SKM-1 treated with dmso at 0.1 percent for 144 hours (cell line): ENCODE measurements at regions not wholly inside any gene's neighbourhood (a gene's known extent, or its start where the extent isn't known, plus 50 kb on each side); places are given as distances from the start of the nearest gene placed in this dataset.

Experiments used
- DNase-seq: peaks from one replicate; lab custom pipeline; 2025; ENCODE audit not compliant: unreplicated experiment; lab: John Stamatoyannopoulos, UW

GRCh38 chr12:65651060-65651459, 173.2 kb upstream of the HMGA2 start:
- DNase-seq, result no peak

GRCh38 chr12:65653321-65653720, 171.0 kb upstream of the HMGA2 start:
- no peak for DNase-seq

DNA sequence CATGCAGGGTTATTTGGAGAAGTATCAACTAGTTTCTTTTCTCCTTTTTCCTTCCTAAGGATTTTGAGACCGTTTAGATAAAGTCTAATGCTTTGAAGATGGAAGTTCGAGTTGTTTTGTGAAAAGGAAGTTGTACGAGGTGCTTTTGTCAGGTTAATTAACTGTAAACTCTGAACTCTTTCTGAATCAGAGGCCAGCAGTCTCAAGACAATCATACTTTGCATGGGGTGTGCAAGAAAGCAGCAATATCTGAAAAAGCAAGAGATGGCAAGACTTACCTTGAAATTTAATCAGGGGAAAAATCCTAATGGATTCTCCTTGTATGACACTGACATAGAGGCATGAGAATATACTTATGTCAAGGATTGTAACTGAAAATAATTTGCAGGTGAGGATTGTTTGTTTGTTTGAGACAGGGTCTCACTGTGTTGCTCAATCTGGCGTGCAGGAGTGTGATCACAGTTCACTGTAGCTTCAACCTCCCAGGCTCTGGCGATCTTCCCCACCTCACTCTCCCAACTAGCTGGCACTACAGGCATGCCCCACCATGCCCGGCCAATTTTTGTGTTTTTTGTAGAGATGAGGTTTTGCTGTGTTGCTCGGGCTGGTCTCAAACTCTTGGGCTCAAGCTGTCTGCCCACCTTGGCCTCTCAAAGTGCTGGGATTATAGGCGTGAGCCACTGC, 170.2 kb upstream of the HMGA2 start:
- DNase-seq, result no peak

DNA sequence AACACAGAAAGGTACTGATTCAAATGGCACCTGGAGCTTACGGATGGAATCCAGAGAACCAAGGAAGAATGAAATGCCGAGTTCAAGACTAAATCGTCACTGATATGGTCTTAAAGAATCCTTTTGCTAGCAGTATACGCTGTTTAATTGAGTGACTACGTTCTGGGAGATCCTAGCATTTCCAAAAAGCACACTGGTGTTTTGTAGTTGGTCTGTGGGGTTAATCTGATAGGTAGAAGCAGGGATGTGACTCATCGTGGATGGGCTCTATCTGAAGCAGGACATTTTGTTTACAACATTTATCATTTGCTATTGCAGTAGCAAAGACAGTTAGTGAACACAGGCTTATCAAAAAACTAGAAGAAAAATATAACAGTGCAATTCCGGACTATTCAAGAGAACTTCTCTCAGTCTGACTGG, 169.2 kb upstream of the HMGA2 start:
- DNase-seq, result no peak

GRCh38 chr12:65656156-65656882, 168.0 kb upstream of the HMGA2 start:
- DNase-seq, result no peak

DNA sequence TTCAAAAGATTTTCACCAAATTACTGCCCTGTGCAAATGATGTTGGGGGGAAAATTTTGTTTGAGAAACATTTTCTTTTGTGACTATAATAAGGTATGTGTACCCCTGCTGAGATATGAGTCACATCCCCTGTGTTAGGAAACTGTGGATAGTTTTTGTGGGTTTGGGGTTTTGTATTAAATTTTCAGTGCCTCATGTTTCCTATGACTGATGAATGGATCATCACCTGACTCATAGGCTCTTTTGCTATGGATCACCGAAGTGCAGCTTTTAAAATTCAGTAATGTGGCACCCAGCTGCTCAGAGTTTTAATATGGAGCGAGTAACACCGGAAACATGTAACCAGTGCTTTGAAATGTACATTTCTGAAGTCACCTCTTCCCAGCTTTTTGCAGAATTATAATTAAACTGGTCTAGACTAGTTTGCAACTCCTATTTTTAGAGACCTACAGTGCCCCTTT, 167.4 kb upstream of the HMGA2 start:
- no peak for DNase-seq

- DNase-seq, result no peak
Observed at GRCh38 chr12:65657635-65658034, 166.6 kb upstream of the HMGA2 start.

DNA sequence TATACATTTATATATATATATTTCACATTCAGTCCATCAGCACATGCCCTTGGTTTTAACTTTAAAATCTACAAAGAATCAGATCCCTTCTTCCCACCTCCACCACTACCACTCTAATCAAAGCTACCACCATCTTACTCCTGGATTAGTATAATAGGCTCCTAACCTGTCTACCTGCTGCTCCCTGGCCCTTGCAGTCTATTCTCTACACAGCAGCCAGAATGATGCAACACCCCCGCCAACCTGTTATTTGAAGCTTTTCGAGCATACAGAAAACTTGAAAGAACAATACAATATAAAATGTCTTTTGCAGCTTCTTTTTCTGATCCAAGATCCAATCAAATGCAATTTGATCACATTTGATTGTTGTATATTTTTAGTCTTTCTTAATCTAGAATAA, 165.9 kb upstream of the HMGA2 start:
- no peak for DNase-seq

DNA sequence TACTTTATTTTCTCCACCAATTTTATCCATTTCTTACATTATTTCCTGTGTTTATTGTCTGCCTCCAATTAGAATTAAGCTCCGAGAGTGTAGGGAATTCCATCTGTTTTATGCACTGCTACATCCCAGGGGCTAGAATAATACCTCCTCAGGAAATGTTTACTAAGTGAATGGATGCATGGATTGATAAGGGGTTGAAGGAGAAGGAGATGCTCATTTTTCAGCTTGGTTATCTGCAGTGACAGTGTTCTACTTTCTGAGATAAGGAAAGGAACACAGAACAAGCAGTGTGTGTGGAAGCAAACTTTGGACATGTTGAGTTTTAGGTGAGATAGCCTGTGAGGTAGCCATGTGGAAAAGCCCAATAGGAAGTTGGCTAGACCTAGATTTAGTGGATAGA, 164.6 kb upstream of the HMGA2 start:
- no peak for DNase-seq

- DNase-seq, result no peak
Observed at GRCh38 chr12:65660096-65660495, 164.2 kb upstream of the HMGA2 start.

GRCh38 chr12:65660836-65661235, 163.4 kb upstream of the HMGA2 start:
- no peak for DNase-seq

- DNase-seq, result no peak
Observed at GRCh38 chr12:65662590-65662989, 161.7 kb upstream of the HMGA2 start.

DNA sequence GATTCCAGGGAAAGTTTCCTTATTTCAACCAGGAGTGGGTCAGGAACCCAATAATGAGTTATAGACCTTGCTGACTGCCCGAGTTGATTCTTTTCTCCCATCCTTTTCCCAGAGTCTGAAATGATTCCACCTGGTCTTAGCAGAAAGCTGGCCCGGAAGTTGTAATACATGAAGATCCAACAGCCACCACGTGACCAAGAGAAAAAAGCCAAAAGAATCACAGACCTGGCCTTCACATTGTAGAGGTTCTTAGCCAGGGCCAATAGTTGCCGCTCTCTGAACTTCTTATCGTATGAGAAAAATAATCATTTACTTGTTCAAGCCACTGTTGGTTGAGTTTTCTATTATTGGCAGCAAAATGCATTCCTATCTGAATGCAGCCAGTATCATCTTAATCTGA, 161.2 kb upstream of the HMGA2 start:
- DNase-seq, result no peak

GRCh38 chr12:65663648-65664047, 160.6 kb upstream of the HMGA2 start:
- DNase-seq, result no peak

- DNase-seq, result no peak
Observed at GRCh38 chr12:65664715-65665250, 159.5 kb upstream of the HMGA2 start.

DNA sequence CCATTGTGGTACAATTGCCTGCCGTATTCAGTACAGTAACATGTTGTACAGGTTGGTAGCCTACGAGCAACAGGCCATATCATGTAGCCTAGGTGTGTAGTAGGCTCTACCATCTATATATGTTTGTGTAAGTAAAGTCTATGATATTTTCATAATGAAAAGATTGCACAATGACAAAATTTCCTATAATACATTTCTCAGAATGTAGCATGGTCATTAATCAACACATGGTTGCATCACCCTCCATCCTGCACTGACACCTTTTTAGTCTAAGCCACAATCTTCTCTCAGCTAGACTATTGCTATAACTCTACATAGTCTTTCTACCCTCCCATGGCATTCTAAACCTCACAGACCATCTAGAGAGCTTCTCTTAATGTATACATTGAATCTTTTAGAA, 158.5 kb upstream of the HMGA2 start:
- no peak for DNase-seq

- DNase-seq, result no peak
Observed at GRCh38 chr12:65666876-65667275, 157.4 kb upstream of the HMGA2 start.

GRCh38 chr12:65667932-65668331, 156.4 kb upstream of the HMGA2 start:
- DNase-seq, result no peak

DNA sequence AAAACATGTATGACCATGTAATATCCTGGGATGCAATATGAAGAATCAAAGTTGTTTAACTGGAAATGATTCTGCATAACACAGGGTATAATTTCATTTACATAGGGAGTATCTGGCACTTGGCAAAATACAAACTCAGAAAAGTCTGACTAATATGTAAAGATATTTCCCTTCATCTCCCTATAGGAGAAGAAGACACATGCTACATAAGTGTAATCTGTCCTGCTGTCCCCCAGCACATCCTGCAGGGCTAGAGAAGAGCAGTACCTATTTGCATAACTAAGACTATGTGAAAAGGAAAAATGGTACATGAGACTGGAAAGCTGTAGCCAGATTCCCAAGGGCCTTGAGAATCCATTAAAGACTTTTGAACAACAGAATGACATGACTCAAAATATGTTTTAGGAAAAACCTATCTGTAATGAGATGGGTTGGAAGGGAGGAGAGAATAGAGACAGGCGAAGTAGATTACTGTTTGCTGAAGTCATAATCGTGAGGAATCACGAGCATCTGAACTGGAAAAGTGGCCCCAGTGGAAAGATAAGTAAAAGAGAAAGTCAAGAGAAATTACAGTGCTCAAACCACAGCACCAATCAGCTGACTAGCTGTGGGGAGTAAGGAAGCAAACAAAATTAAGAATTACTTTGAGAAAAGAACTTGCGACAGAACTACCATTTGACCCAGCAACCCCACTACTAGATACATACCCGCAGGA, 155.1 kb upstream of the HMGA2 start:
- no peak for DNase-seq

DNA sequence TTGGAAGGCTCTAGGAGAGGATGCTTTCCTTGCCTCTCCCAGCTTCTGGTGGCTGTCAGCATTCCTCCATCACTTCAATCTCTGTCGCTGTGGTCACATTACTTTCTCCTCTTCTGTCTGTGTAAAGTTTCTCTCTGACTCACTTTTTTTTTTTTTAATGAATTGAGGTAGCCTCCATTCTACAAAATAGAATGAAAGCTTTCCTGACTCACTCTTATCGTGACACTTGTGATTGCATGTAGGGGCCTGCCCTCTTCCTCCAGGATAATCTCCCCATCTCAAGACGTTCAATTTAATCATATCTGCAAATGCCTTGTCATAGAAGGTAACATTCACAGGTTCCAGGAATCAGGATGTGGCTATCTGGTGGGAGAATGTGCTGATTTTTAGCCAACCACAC, 153.5 kb upstream of the HMGA2 start:
- DNase-seq, result no peak

- no peak for DNase-seq
Observed at GRCh38 chr12:65672441-65672840, 151.8 kb upstream of the HMGA2 start.

DNA sequence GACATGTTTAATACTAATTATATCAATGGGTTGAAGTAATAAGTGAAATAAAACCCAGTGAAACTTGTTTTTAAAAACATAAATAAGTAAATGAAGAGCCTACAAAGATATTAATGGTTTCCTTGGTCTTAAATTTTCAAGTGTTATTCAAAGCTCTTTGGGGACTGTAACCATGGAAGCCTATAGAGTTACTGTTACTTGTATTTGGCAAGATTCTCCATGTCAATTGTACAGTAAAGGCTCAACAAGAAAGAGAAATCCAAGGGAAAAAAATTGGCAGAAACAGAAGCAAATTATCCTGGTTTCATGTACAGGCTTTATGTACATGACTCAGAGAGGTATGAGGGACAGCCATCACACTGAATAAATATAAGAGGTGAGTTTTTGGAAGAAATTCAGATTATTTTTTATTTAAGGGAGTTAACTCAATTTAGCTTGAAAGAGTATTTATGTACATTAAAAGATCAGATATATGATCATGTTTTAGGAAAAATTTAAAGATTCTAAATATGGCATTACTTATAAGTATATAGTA, 151.1 kb upstream of the HMGA2 start:
- no peak for DNase-seq
